Adrenal gland (tissue), 9 donors: ENCODE measurements at regions not wholly inside any gene's neighbourhood (a gene's known extent, or its start where the extent isn't known, plus 50 kb on each side); places are given as distances from the start of the nearest gene placed in this dataset.

Source experiments
- DNase-seq, 7 donors: peaks; one replicate each; pipeline ENCODE4 v3.0.0-alpha.2; 2019 to 2020
- H3K27ac ChIP-seq, 5 donors: fragments of 200-600 bp; sonication (generic) in 4 of 5; 1 replicate in 3 of 5; 2 replicates in 2 of 5; pipeline versions ENCODE4 v1.5.1 to v1.8.0; 2016 to 2020; ENCODE audit warnings: mild to moderate bottlenecking in 1 of 5
- H3K27me3 ChIP-seq: fragments of 200-600 bp; 2 replicates; pipeline ENCODE4 v1.8.0; 2021
- H3K36me3 ChIP-seq, 2 donors: fragments of 200-600 bp; replicated peaks in 1 of 2; 1 replicate in 1 of 2; 2 replicates in 1 of 2; pipeline versions ENCODE4 v1.5.1 to v1.8.0; 2018 to 2022
- H3K4me1 ChIP-seq, 2 donors: fragments of 200-600 bp; replicated peaks in 1 of 2; 1 replicate in 1 of 2; 2 replicates in 1 of 2; pipeline versions ENCODE4 v1.5.1 to v1.8.0; 2018 to 2021
- H3K4me3 ChIP-seq, 4 donors: fragments of 200-600 bp; sonication (generic) in 3 of 4; one replicate each; pipeline ENCODE4 v1.5.1; 2016 to 2018
- H3K9me3 ChIP-seq, 3 donors: fragments of 200-600 bp; sonication (generic) in 1 of 3; replicated peaks in 1 of 3; 1 replicate in 2 of 3; 2 replicates in 1 of 3; pipeline versions ENCODE4 v1.5.1 to v1.8.0; 2016 to 2021
- POLR2A ChIP-seq, 2 donors: fragments of 450-650 bp; IDR thresholded peaks; one replicate each; pipeline ENCODE4 v1.6.1; 2017; ENCODE audit warnings: antibody characterized with exemption in 2 of 2, mild to moderate bottlenecking in 2 of 2, moderate library complexity in 1 of 2
- WGBS, 4 donors: extraction: QIAGEN DNeasy Blood & Tissue Kit in 2 of 4; methylation state at CpG; one replicate each; pipeline versions ENCODE4 v1.1.5 to v1.1.7; 2013 to 2017; 5-methylcytosine and 5-hydroxymethylcytosine counted together
- intact Hi-C, 2 donors: fragments of 100-400 bp; cut with DNase I; formaldehyde crosslinking; loops; one replicate each; pipeline versions ENCODE4 v1.14.1 to v1.15.0; 2022 to 2023
- TF ChIP-seq, protein P1 (sequence below), 6 experiments: fragments of 450-650 bp in 4 of 6; fragments of 200-600 bp in 2 of 6; sonication (generic) in 1 of 6; IDR thresholded peaks; 1 replicate in 5 of 6; 2 replicates in 1 of 6; pipeline versions ENCODE4 v1.5.1 to v1.8.0; 2016 to 2021; ENCODE audit warnings: antibody characterized with exemption in 6 of 6, mild to moderate bottlenecking in 2 of 6, moderate library complexity in 1 of 6
- donor health status: healthy with polysubstance abuse.
- donor health status: Bipolar disorder and iron deficiency.
- donor health status: DM: yes; HTN: yes; CAD: no.
- donor health status: DM: no; HTN: no; CAD: no.
- donor health status: DM: no; HTN: no; CAD: no.

DNA sequence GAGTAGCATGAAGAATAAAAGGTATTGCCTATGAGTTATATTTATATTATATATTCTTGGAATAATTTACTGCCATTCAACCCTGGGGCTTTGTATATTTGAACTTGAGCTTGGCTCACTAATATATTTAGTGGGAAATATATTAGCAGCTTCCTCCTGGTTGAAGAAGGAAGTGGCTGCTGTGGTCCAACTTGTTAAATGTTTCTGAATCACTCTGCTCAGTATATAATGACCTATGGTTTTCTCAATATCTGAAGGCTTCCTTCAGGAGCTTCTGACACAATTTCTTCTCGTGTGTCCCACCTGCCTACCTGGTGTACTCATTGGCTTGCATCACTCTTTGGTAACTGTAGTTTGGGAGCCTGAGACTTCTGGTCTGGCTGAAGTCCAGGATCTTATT, 646.4 kb downstream of the TBC1D4 start:
- intact Hi-C loops = no loop called here
- no peak for DNase-seq
- Histone ChIP-seq H3K9me3 (no peaks in the 10 kb centered on the region), H3K4me3 (no peak overlapping the region), H3K27me3 (no peaks in the 10 kb centered on the region), H3K27ac (no peak overlapping the region), H3K36me3 (no peaks in the 10 kb centered on the region), H3K4me1 (no peaks in the 10 kb centered on the region)
- no peak for TF ChIP-seq POLR2A (IDR thresholded peaks at IDR 0.05)
- TF ChIP-seq, protein P1, sequence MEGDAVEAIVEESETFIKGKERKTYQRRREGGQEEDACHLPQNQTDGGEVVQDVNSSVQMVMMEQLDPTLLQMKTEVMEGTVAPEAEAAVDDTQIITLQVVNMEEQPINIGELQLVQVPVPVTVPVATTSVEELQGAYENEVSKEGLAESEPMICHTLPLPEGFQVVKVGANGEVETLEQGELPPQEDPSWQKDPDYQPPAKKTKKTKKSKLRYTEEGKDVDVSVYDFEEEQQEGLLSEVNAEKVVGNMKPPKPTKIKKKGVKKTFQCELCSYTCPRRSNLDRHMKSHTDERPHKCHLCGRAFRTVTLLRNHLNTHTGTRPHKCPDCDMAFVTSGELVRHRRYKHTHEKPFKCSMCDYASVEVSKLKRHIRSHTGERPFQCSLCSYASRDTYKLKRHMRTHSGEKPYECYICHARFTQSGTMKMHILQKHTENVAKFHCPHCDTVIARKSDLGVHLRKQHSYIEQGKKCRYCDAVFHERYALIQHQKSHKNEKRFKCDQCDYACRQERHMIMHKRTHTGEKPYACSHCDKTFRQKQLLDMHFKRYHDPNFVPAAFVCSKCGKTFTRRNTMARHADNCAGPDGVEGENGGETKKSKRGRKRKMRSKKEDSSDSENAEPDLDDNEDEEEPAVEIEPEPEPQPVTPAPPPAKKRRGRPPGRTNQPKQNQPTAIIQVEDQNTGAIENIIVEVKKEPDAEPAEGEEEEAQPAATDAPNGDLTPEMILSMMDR (IDR thresholded peaks at IDR 0.05) = no peak
- WGBS, 4 donors = 45 to 74% (median 58%) methylated on average over 1 of the region's 1 CpG

DNA sequence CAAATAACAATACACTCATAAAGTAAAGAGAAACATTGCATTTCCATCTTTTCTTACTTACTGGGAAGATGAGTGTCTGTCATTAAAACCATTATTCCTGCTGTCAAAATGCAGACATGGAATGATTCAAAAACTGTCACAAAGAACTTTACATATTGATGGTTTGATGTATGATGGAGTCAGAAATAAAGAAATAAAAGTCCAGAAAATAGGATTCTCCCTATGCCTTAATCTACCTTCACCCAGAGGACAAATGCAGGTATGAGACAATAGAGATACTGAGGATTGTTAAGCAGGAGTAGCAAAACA, 656.1 kb downstream of the TBC1D4 start:
- intact Hi-C loops = loop anchor here in 1 of 2 donors (10.0 kb wide), 1 partner anchor 251 kb away; no protein-coding TSS in a partner anchor
- TF ChIP-seq POLR2A (IDR thresholded peaks at IDR 0.05) = no peak
- TF ChIP-seq, protein P1 (IDR thresholded peaks at IDR 0.05) = no peak
- Histone ChIP-seq H3K4me1 (no peaks in the 10 kb centered on the region), H3K36me3 (no peaks in the 10 kb centered on the region), H3K4me3 (no peak overlapping the region), H3K9me3 (no peaks in the 10 kb centered on the region), H3K27me3 (no peaks in the 10 kb centered on the region), H3K27ac (no peak overlapping the region)
- no peak for DNase-seq

DNA sequence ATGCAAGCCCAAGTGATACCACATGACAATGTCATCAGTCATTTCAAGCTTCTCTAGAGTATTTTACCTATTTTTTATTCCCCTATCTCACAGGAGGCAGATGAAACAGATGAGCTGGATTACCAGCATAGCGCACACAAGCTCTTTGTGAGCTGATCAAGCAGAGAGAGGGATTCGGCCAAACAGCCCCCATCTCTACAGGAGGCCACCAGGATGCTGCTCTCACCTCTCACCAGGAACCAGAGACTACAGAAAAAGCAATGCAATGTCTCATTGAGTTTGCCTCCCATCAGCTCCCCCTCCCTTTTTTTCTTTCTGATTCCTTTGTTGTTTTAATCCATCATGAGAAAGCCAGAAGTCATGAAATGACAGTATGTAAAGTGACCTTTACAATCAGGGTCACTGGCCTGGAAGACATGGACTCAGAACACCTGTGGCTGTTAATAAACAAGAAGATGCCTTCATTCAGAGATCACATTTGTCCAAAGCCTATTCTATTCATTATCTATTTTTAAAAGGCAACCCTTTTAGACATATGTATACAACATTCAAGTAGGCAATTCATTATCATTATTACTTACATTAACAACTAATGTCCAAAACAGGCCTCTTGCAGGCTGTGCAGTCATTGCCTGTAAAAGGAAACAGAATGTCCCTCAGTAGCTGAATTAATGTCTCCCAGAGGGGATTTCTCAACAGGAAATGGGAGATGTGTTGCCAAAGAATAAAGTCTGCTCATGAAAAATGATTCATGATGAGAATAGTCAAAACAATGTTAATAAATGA, 656.6 kb downstream of the TBC1D4 start:
- Histone ChIP-seq H3K27me3 (no peaks in the 10 kb centered on the region), H3K4me3 (no peak overlapping the region), H3K27ac (no peak overlapping the region), H3K9me3 (no peaks in the 10 kb centered on the region), H3K4me1 (no peaks in the 10 kb centered on the region), H3K36me3 (no peaks in the 10 kb centered on the region)
- DNase-seq = no peak
- intact Hi-C loops = loop anchor here in 1 of 2 donors (10.0 kb wide), 1 partner anchor 251 kb away; no protein-coding TSS in a partner anchor
- TF ChIP-seq, protein P1 (IDR thresholded peaks at IDR 0.05) = no peak
- TF ChIP-seq POLR2A (IDR thresholded peaks at IDR 0.05) = no peak
- WGBS, 4 donors = 68 to 93% (median 88%) methylated on average over 2 of the region's 2 CpGs

DNA sequence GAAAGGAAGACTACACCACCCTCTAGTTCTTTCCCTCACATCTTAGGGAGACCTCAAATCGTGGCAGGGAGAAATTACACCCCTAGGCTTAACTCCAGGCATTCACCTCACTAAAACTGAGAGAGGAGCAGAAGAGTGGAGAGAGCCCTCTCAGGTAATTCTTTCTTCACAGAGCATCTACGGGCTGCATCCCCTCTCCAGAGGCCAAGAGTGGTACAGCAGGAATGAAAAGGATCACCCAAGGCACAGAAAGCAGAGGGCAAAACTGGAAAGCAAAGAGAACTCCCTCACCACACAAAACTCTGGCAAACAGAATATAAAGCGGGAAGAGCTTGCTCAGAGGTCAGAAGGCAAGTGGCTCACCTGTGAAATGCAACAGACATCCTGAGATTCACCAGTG, 661.2 kb downstream of the TBC1D4 start:
- H3K4me1 ChIP-seq = no peaks in the 10 kb centered on the region
- H3K27me3 ChIP-seq = no peaks in the 10 kb centered on the region
- DNase-seq = no peak
- no peaks in the 10 kb centered on the region for H3K36me3 ChIP-seq
- intact Hi-C loops = loop anchor here in 1 of 2 donors (10.0 kb wide), 1 partner anchor 246 kb away; no protein-coding TSS in a partner anchor
- no peak for TF ChIP-seq POLR2A (IDR thresholded peaks at IDR 0.05)
- TF ChIP-seq, protein P1 (IDR thresholded peaks at IDR 0.05) = no peak
- H3K4me3 ChIP-seq = no peak overlapping the region
- H3K27ac ChIP-seq = no peak overlapping the region
- H3K9me3 ChIP-seq = no peaks in the 10 kb centered on the region
- WGBS, 4 donors = 68 to 73% (median 70%) methylated on average over 3 of the region's 3 CpGs
